HCT116 (cell line): ENCODE measurements at regions not wholly inside any gene's neighbourhood (a gene's known extent, or its start where the extent isn't known, plus 50 kb on each side); places are given as distances from the start of the nearest gene placed in this dataset.

Experiments
- CEBPB ChIP-seq: IDR thresholded peaks from 2 replicates; pipeline ENCODE4 v1.6.1; 2012; ENCODE audit warnings: low read depth
- EZH2 ChIP-seq: fragments of 200-600 bp; sonication (generic); IDR thresholded peaks from 2 replicates; pipeline ENCODE4 v1.6.1; 2017; ENCODE audit warnings: antibody characterized with exemption, mixed run types
- JUND ChIP-seq: IDR thresholded peaks from 2 replicates; pipeline ENCODE4 v1.6.1; 2012
- POLR2A ChIP-seq: IDR thresholded peaks from 2 replicates; pipeline ENCODE4 v1.7.0; 2011; ENCODE audit warnings: borderline replicate concordance; ENCODE audit not compliant: insufficient read depth, insufficient read length; ENCODE audit errors: extremely low read depth
- POLR2AphosphoS5 ChIP-seq: IDR thresholded peaks from 2 replicates; pipeline ENCODE4 v1.6.1; 2011; ENCODE audit warnings: mild to moderate bottlenecking, low read depth, low read length, moderate library complexity
- RAD21 ChIP-seq: IDR thresholded peaks from 2 replicates; pipeline ENCODE4 v1.6.1; 2012; ENCODE audit warnings: low read depth, mild to moderate bottlenecking
- SIN3A ChIP-seq: IDR thresholded peaks from 2 replicates; pipeline ENCODE4 v1.6.1; 2012; ENCODE audit warnings: low read depth
- SP1 ChIP-seq: IDR thresholded peaks from 2 replicates; pipeline ENCODE4 v1.6.1; 2012; ENCODE audit warnings: low read depth
- SRF ChIP-seq: IDR thresholded peaks from 2 replicates; pipeline ENCODE4 v1.6.1; 2012; ENCODE audit warnings: low read depth
- ZFX ChIP-seq: fragments of 450-650 bp; IDR thresholded peaks from 2 replicates; pipeline ENCODE4 v1.6.1; 2017
- ZNF274 ChIP-seq: fragments of 200-500 bp; sonication (Bioruptor generic); IDR thresholded peaks from 2 replicates; pipeline ENCODE4 v1.6.1; 2014; ENCODE audit warnings: mild to moderate bottlenecking, low read depth, low read length, inconsistent platforms
- TF ChIP-seq, protein P1 (sequence below), 3 experiments: fragments of 200-600 bp in 1 of 3; sonication (generic) in 1 of 3; IDR thresholded peaks in 2 of 3; conservative IDR thresholded peaks in 1 of 3; 2 replicates each; pipeline ENCODE4 v1.5.1; 2012 to 2017; ENCODE audit warnings: low read depth in 2 of 3, low read length in 2 of 3, antibody characterized with exemption in 1 of 3, borderline replicate concordance in 1 of 3, control low read depth in 1 of 3, mild to moderate bottlenecking in 1 of 3, mixed read lengths in 1 of 3, mixed run types in 1 of 3, moderate library complexity in 1 of 3; ENCODE audit not compliant: insufficient read depth in 1 of 3
- TF ChIP-seq, protein P2 (sequence below): IDR thresholded peaks from 2 replicates; pipeline ENCODE4 v1.6.1; 2012
- TF ChIP-seq, protein P3 (sequence below): IDR thresholded peaks from 2 replicates; pipeline ENCODE4 v1.6.1; 2011; ENCODE audit warnings: mild to moderate bottlenecking, low read length, moderate library complexity; ENCODE audit not compliant: insufficient replicate concordance; ENCODE audit errors: extremely low read depth

DNA sequence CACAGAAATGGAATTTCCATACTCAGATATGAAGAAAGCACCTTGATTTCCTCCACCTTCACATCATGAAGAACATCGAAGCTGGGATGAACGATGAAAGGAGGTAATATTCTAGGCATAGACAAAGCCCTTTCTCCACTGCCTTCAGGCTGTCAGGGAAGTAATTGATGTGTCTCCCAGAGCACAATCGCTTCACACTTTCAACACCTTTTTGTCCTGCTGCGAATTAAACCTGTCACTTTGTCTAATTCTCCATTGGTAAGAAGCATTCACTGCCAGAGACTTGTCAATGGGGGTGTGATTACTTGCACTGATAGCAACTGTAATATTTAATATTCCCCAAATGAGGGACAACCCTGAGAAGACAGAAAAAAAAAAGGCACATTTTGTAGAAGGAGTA is 260.1 kb downstream of the ETS1 start:
- TF ChIP-seq SP1 = no peak
- TF ChIP-seq, protein P1, sequence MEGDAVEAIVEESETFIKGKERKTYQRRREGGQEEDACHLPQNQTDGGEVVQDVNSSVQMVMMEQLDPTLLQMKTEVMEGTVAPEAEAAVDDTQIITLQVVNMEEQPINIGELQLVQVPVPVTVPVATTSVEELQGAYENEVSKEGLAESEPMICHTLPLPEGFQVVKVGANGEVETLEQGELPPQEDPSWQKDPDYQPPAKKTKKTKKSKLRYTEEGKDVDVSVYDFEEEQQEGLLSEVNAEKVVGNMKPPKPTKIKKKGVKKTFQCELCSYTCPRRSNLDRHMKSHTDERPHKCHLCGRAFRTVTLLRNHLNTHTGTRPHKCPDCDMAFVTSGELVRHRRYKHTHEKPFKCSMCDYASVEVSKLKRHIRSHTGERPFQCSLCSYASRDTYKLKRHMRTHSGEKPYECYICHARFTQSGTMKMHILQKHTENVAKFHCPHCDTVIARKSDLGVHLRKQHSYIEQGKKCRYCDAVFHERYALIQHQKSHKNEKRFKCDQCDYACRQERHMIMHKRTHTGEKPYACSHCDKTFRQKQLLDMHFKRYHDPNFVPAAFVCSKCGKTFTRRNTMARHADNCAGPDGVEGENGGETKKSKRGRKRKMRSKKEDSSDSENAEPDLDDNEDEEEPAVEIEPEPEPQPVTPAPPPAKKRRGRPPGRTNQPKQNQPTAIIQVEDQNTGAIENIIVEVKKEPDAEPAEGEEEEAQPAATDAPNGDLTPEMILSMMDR (IDR thresholded peaks at IDR 0.05 in 2 of 3, conservative IDR thresholded peaks at IDR 0.05 in 1 of 3; ENCODE audit: borderline replicate concordance in 1 of 3, insufficient read depth in 1 of 3, low read depth in 2 of 3, low read length in 2 of 3) = no peak
- TF ChIP-seq JUND = no peak
- TF ChIP-seq ZFX = no peak
- TF ChIP-seq EZH2 = no peak
- no peak for TF ChIP-seq POLR2AphosphoS5
- TF ChIP-seq POLR2A = no peak
- no peak for TF ChIP-seq SIN3A
- no peak for TF ChIP-seq SRF
- TF ChIP-seq, protein P2, sequence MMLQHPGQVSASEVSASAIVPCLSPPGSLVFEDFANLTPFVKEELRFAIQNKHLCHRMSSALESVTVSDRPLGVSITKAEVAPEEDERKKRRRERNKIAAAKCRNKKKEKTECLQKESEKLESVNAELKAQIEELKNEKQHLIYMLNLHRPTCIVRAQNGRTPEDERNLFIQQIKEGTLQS = no peak
- TF ChIP-seq CEBPB = no peak
- no peak for TF ChIP-seq RAD21
- TF ChIP-seq, protein P3, sequence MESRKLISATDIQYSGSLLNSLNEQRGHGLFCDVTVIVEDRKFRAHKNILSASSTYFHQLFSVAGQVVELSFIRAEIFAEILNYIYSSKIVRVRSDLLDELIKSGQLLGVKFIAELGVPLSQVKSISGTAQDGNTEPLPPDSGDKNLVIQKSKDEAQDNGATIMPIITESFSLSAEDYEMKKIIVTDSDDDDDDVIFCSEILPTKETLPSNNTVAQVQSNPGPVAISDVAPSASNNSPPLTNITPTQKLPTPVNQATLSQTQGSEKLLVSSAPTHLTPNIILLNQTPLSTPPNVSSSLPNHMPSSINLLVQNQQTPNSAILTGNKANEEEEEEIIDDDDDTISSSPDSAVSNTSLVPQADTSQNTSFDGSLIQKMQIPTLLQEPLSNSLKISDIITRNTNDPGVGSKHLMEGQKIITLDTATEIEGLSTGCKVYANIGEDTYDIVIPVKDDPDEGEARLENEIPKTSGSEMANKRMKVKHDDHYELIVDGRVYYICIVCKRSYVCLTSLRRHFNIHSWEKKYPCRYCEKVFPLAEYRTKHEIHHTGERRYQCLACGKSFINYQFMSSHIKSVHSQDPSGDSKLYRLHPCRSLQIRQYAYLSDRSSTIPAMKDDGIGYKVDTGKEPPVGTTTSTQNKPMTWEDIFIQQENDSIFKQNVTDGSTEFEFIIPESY = no peak
- TF ChIP-seq ZNF274 = no peak
